ENCODE measurements at regions not wholly inside any gene's neighbourhood (a gene's known extent, or its start where the extent isn't known, plus 50 kb on each side); places are given as distances from the start of the nearest gene placed in this dataset.

GRCh38 chr5:158244882-158245281 lies 385.9 kb upstream of the CLINT1 start:
- no peaks in the 10 kb centered on the region for H3K9me3 ChIP-seq
- no peaks in the 10 kb centered on the region for H3K36me3 ChIP-seq
- ATAC-seq (ENCODE audit: insufficient number of reproducible peaks, low FRiP score, low read depth): no peak
- H3K27me3 ChIP-seq (replicated peaks; ENCODE audit: insufficient read depth): no peaks in the 10 kb centered on the region
- H3K27ac ChIP-seq: no peak overlapping the region
- no peak for DNase-seq (ENCODE audit: low spot score)
- TF ChIP-seq, protein P1, sequence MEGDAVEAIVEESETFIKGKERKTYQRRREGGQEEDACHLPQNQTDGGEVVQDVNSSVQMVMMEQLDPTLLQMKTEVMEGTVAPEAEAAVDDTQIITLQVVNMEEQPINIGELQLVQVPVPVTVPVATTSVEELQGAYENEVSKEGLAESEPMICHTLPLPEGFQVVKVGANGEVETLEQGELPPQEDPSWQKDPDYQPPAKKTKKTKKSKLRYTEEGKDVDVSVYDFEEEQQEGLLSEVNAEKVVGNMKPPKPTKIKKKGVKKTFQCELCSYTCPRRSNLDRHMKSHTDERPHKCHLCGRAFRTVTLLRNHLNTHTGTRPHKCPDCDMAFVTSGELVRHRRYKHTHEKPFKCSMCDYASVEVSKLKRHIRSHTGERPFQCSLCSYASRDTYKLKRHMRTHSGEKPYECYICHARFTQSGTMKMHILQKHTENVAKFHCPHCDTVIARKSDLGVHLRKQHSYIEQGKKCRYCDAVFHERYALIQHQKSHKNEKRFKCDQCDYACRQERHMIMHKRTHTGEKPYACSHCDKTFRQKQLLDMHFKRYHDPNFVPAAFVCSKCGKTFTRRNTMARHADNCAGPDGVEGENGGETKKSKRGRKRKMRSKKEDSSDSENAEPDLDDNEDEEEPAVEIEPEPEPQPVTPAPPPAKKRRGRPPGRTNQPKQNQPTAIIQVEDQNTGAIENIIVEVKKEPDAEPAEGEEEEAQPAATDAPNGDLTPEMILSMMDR (IDR thresholded peaks at IDR 0.05): no peak
- H3K4me1 ChIP-seq (ENCODE audit: control insufficient read depth in 1 of 2, low read depth in 2 of 2): no peaks in the 10 kb centered on the region
- no peak overlapping the region for H3K4me3 ChIP-seq

- no peaks in the 10 kb centered on the region for H3K36me3 ChIP-seq
- TF ChIP-seq, protein P1 (IDR thresholded peaks at IDR 0.05): no peak
- no peak overlapping the region for H3K4me3 ChIP-seq
- no peak for DNase-seq (ENCODE audit: low spot score)
- H3K27me3 ChIP-seq (replicated peaks; ENCODE audit: insufficient read depth): no peaks in the 10 kb centered on the region
- no peaks in the 10 kb centered on the region for H3K9me3 ChIP-seq
- H3K4me1 ChIP-seq (ENCODE audit: control insufficient read depth in 1 of 2, low read depth in 2 of 2): no peaks in the 10 kb centered on the region
- ATAC-seq (ENCODE audit: insufficient number of reproducible peaks, low FRiP score, low read depth): no peak
- no peak overlapping the region for H3K27ac ChIP-seq
Observed at GRCh38 chr5:158236511-158237335, 377.8 kb upstream of the CLINT1 start.

DNA sequence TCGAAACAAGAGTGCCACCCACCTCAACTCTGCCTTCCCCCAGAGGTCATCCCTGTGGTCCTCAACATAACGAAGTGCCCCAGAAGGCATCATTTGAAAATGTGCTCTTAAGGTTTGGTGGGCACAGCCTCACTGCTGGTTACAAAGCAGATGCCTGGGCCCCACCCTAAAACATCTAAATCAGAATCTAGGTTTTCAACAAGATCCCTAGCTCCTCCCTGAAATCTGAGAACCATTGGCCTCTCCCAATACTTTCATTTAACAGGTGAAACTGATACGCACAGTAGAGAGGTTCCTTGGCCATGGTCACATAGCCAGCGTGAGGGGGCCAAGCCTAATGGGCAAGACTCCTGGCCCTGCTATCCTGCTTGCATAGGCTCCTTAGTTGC lies 376.2 kb upstream of the CLINT1 start:
- no peaks in the 10 kb centered on the region for H3K9me3 ChIP-seq
- no peak for DNase-seq (ENCODE audit: low spot score)

GRCh38 chr5:158234323-158235158 lies 375.6 kb upstream of the CLINT1 start:
- DNase-seq (ENCODE audit: low spot score) (no peak), ATAC-seq (ENCODE audit: insufficient number of reproducible peaks, low FRiP score, low read depth) (no peak)

More for the DNA sequence above, 376.2 kb upstream of the CLINT1 start:
- ATAC-seq (ENCODE audit: insufficient number of reproducible peaks, low FRiP score, low read depth): no peak
- TF ChIP-seq, protein P1 (IDR thresholded peaks at IDR 0.05): no peak
- no peaks in the 10 kb centered on the region for H3K27me3 ChIP-seq (replicated peaks; ENCODE audit: insufficient read depth)
- no peaks in the 10 kb centered on the region for H3K36me3 ChIP-seq
- H3K4me3 ChIP-seq: no peak overlapping the region
- no peaks in the 10 kb centered on the region for H3K4me1 ChIP-seq (ENCODE audit: control insufficient read depth in 1 of 2, low read depth in 2 of 2)
- no peak overlapping the region for H3K27ac ChIP-seq

More at GRCh38 chr5:158234323-158235158, 375.6 kb upstream of the CLINT1 start:
- Histone ChIP-seq H3K4me1 (ENCODE audit: control insufficient read depth in 1 of 2, low read depth in 2 of 2) (no peaks in the 10 kb centered on the region), H3K36me3 (no peaks in the 10 kb centered on the region), H3K27me3 (replicated peaks; ENCODE audit: insufficient read depth) (no peaks in the 10 kb centered on the region), H3K27ac (no peak overlapping the region), H3K4me3 (no peak overlapping the region), H3K9me3 (no peaks in the 10 kb centered on the region)
- TF ChIP-seq, protein P1 (IDR thresholded peaks at IDR 0.05): no peak
